Endothelial cell of umbilical vein (primary cell): ENCODE measurements at regions not wholly inside any gene's neighbourhood (a gene's known extent, or its start where the extent isn't known, plus 50 kb on each side); places are given as distances from the start of the nearest gene placed in this dataset.

Experiments
- BruUV-seq: library from RNA; stranded (reverse); fragments of 400-500 nt; replicated peaks from 2 replicates; lab custom pipeline; 2021; lab: Mats Ljungman, UMichigan
- CTCF ChIA-PET: fragments of 300-600, 350-600 bp; sonication (Branson Sonifier 250); formaldehyde crosslinking; loops from one replicate; lab custom pipeline; 2021; ENCODE audit warnings: antibody characterized with exemption, inconsistent platforms; lab: Charles Lee
- POLR2A ChIA-PET: fragments of 300-600, 350-600 bp; sonication (Branson Sonifier 250); formaldehyde crosslinking; loops from one replicate; lab custom pipeline; 2021; ENCODE audit warnings: antibody characterized with exemption, inconsistent platforms; lab: Charles Lee
- DNase-seq: peaks from one replicate; pipeline ENCODE4 v3.0.0-alpha.2; 2011; ENCODE audit warnings: low read depth, low spot score
- FAIRE-seq: peaks from 2 replicates; lab custom pipeline; 2011; peaks lifted over from hg19 to GRCh38; lab: Jason Lieb, UNC
- H2AFZ ChIP-seq: 2 replicates; pipeline ENCODE4 v1.6.0; 2012; ENCODE audit warnings: low read depth, low read length, control low read depth, inconsistent platforms
- H3K27ac ChIP-seq: 2 replicates; pipeline ENCODE4 v1.5.1; 2011; ENCODE audit warnings: low read depth, mild to moderate bottlenecking, control low read depth, low read length, moderate library complexity; ENCODE audit not compliant: insufficient read depth
- H3K27me3 ChIP-seq, 2 experiments: 2 replicates each; pipeline versions ENCODE4 v1.6.0 to v1.6.1; 2011; ENCODE audit warnings: low read length in 2 of 2, mixed read lengths in 1 of 2; ENCODE audit not compliant: control insufficient read depth in 2 of 2, insufficient read depth in 2 of 2
- H3K36me3 ChIP-seq, 2 experiments: 2 replicates in 1 of 2; 3 replicates in 1 of 2; pipeline ENCODE4 v1.5.1; 2011; ENCODE audit warnings: low read length in 2 of 2, mild to moderate bottlenecking in 1 of 2, moderate library complexity in 1 of 2; ENCODE audit not compliant: control insufficient read depth in 2 of 2, insufficient read depth in 2 of 2; ENCODE audit errors: extremely low read depth in 1 of 2
- H3K4me1 ChIP-seq: 3 replicates; pipeline ENCODE4 v1.5.1; 2011; ENCODE audit warnings: mild to moderate bottlenecking, low read length; ENCODE audit not compliant: control insufficient read depth, insufficient read depth; ENCODE audit errors: extremely low read depth
- H3K4me2 ChIP-seq: 2 replicates; pipeline ENCODE4 v1.6.1; 2011; ENCODE audit warnings: low read length, control low read depth, mixed read lengths; ENCODE audit not compliant: insufficient read depth
- H3K4me3 ChIP-seq, 3 experiments: fragments of 200-600 bp in 1 of 3; sonication (generic), shearing (Covaris generic) in 1 of 3; replicated peaks in 1 of 3; 2 replicates each; pipeline ENCODE4 v1.5.1; 2011 to 2016; ENCODE audit warnings: control low read depth in 3 of 3, low read length in 3 of 3, mild to moderate bottlenecking in 2 of 3, inconsistent platforms in 1 of 3, low read depth in 1 of 3, moderate library complexity in 1 of 3; ENCODE audit not compliant: insufficient read depth in 1 of 3
- H3K79me2 ChIP-seq: 2 replicates; pipeline ENCODE4 v1.6.0; 2012; ENCODE audit warnings: low read length, inconsistent platforms; ENCODE audit not compliant: control insufficient read depth, insufficient read depth
- H3K9ac ChIP-seq: replicated peaks from 2 replicates; pipeline ENCODE3; 2011; ENCODE audit warnings: low read length, control low read depth; ENCODE audit not compliant: insufficient read depth; ENCODE audit errors: extremely low read depth
- H3K9me1 ChIP-seq: replicated peaks from 3 replicates; pipeline ENCODE4 v1.6.0; 2011; ENCODE audit warnings: mild to moderate bottlenecking, low read length; ENCODE audit not compliant: control insufficient read depth, insufficient read depth; ENCODE audit errors: extremely low read depth
- H3K9me3 ChIP-seq: replicated peaks from 2 replicates; pipeline ENCODE4 v1.5.1; 2012; ENCODE audit warnings: low read length, inconsistent platforms; ENCODE audit not compliant: control insufficient read depth, insufficient read depth
- H4K20me1 ChIP-seq: replicated peaks from 2 replicates; pipeline ENCODE3; 2011; ENCODE audit warnings: mild to moderate bottlenecking, low read length; ENCODE audit not compliant: control insufficient read depth, insufficient read depth; ENCODE audit errors: extremely low read depth
- CTCF ChIP-seq, 2 donors: IDR thresholded peaks; 1 replicate in 1 of 2; 2 replicates in 1 of 2; pipeline ENCODE4 v1.5.1; 2011; ENCODE audit warnings: low read length in 2 of 2, mild to moderate bottlenecking in 2 of 2, moderate library complexity in 2 of 2, control low read depth in 1 of 2, inconsistent platforms in 1 of 2, low read depth in 1 of 2; ENCODE audit not compliant: insufficient read depth in 1 of 2; ENCODE audit errors: extremely low read depth in 1 of 2
- EZH2 ChIP-seq: IDR thresholded peaks from 2 replicates; pipeline ENCODE4 v1.6.1; 2012; ENCODE audit warnings: borderline replicate concordance, low read depth, mild to moderate bottlenecking, moderate library complexity, low read length, inconsistent platforms; ENCODE audit not compliant: severe bottlenecking
- JUN ChIP-seq: IDR thresholded peaks from 2 replicates; pipeline ENCODE4 v1.6.1; 2011; ENCODE audit warnings: borderline replicate concordance, low read depth; ENCODE audit not compliant: insufficient read length, insufficient read depth
- MYC ChIP-seq: IDR thresholded peaks from one replicate; pipeline ENCODE4 v1.6.1; 2011; ENCODE audit warnings: mild to moderate bottlenecking, low read depth, low read length
- POLR2AphosphoS5 ChIP-seq: IDR thresholded peaks from 2 replicates; pipeline ENCODE4 v1.6.1; 2012; ENCODE audit warnings: low read depth, mild to moderate bottlenecking, control low read depth, low read length, moderate library complexity; ENCODE audit not compliant: insufficient read depth
- dilution Hi-C: fragments of 300-500 bp; cut with MboI; formaldehyde crosslinking; loops from one replicate; pipeline ENCODE4 v1.15.0; 2019; ENCODE audit warnings: low sequenced_read_pairs; ENCODE audit not compliant: extremely low pct_ligation_motif_present
- intact Hi-C: fragments of 100-400 bp; cut with micrococcal nuclease; formaldehyde crosslinking; loops from one replicate; pipeline ENCODE4 v1.10.0; 2022

GRCh38 chr14:48598458-48598857, 923.1 kb upstream of the MDGA2 start:
- ChIA-PET POLR2A (no interaction called here), CTCF (no interaction called here)
- Histone ChIP-seq H3K27ac (no peak overlapping the region), H3K9me3 (no peaks in the 10 kb centered on the region), H4K20me1 (no peaks in the 10 kb centered on the region), H3K9me1 (no peaks in the 10 kb centered on the region), H3K4me3 (no peak overlapping the region), H3K4me2 (no peak overlapping the region), H3K36me3 (no peaks in the 10 kb centered on the region), H3K79me2 (no peaks in the 10 kb centered on the region), H3K4me1 (no peaks in the 10 kb centered on the region), H2AFZ (no peak overlapping the region), H3K9ac (no peak overlapping the region), H3K27me3 (no peaks in the 10 kb centered on the region)
- dilution Hi-C loops = no loop called here
- intact Hi-C loops = no loop called here
- FAIRE-seq (no peak), DNase-seq (no peak)
- no TSS peak for BruUV-seq
- TF ChIP-seq MYC (no peak), EZH2 (no peak), POLR2AphosphoS5 (no peak), JUN (no peak)

GRCh38 chr14:48586099-48586498, 910.7 kb upstream of the MDGA2 start:
- ChIA-PET POLR2A (no interaction called here), CTCF (no interaction called here)
- H4K20me1 ChIP-seq = no peaks in the 10 kb centered on the region
- FAIRE-seq (no peak), DNase-seq (no peak)
- no peaks in the 10 kb centered on the region for H3K9me3 ChIP-seq
- H2AFZ ChIP-seq = no peak overlapping the region
- BruUV-seq = no TSS peak
- H3K36me3 ChIP-seq = no peaks in the 10 kb centered on the region
- H3K4me1 ChIP-seq = no peaks in the 10 kb centered on the region
- H3K79me2 ChIP-seq = no peaks in the 10 kb centered on the region
- H3K4me2 ChIP-seq = no peak overlapping the region
- H3K9ac ChIP-seq = no peak overlapping the region
- intact Hi-C loops = no loop called here
- H3K27me3 ChIP-seq = no peaks in the 10 kb centered on the region
- no peak overlapping the region for H3K27ac ChIP-seq
- no peak overlapping the region for H3K4me3 ChIP-seq
- H3K9me1 ChIP-seq = no peaks in the 10 kb centered on the region
- TF ChIP-seq CTCF (IDR thresholded peaks at IDR 0.05; ENCODE audit: extremely low read depth in 1 of 2, insufficient read depth in 1 of 2, low read depth in 1 of 2, low read length in 2 of 2) = no peak
- no peak for TF ChIP-seq MYC
- dilution Hi-C loops = no loop called here
